IMR-90 (cell line): ENCODE measurements at regions not wholly inside any gene's neighbourhood (a gene's known extent, or its start where the extent isn't known, plus 50 kb on each side); places are given as distances from the start of the nearest gene placed in this dataset.

ENCODE experiments used
- ATAC-seq: fragments of 200-7000 bp; cut with Tn5 transposase; 2 replicates; pipeline ENCODE4 v1.9.1; 2020; ENCODE audit warnings: low read depth, mild to moderate bottlenecking, moderate library complexity
- BruUV-seq: library from RNA; stranded (reverse); fragments of 400-500 nt; replicated peaks from 2 replicates; lab custom pipeline; 2021; lab: Mats Ljungman, UMichigan
- CTCF ChIA-PET: fragments of 300-600 bp; formaldehyde crosslinking; extraction: SDS; loops from one replicate; lab custom pipeline; 2021; ENCODE audit warnings: antibody characterized with exemption; lab: Yijun Ruan, JAX
- POLR2A ChIA-PET: fragments of 300-600 bp; sonication (Branson Sonifier 250); formaldehyde crosslinking; loops from one replicate; lab custom pipeline; 2022; ENCODE audit warnings: antibody characterized with exemption; ENCODE audit not compliant: unreplicated experiment; lab: Charles Lee
- DNase-seq: peaks from one replicate; pipeline ENCODE4 v3.0.0; 2013
- H2AFZ ChIP-seq: replicated peaks from 2 replicates; pipeline ENCODE3; 2013; ENCODE audit warnings: low read length, mild to moderate bottlenecking; ENCODE audit not compliant: poor library complexity
- H2AK5ac ChIP-seq: 2 replicates; pipeline ENCODE4 v1.6.1; 2013; ENCODE audit warnings: low read depth, low read length, inconsistent platforms
- H2AK9ac ChIP-seq: replicated peaks from 2 replicates; pipeline ENCODE3; 2013; ENCODE audit warnings: mild to moderate bottlenecking, low read depth, low read length, moderate library complexity; ENCODE audit not compliant: poor library complexity
- H2BK120ac ChIP-seq: 2 replicates; pipeline ENCODE4 v1.6.1; 2013; ENCODE audit warnings: low read depth, low read length, inconsistent platforms
- H2BK15ac ChIP-seq: 3 replicates; pipeline ENCODE4 v1.6.1; 2013; ENCODE audit warnings: low read depth, low read length, inconsistent platforms
- H2BK20ac ChIP-seq: 2 replicates; pipeline ENCODE4 v1.6.1; 2013; ENCODE audit warnings: low read depth, mild to moderate bottlenecking, inconsistent platforms, low read length, moderate library complexity
- H2BK5ac ChIP-seq: 2 replicates; pipeline ENCODE4 v1.6.1; 2013; ENCODE audit warnings: mild to moderate bottlenecking, low read depth, low read length, inconsistent platforms; ENCODE audit not compliant: poor library complexity, severe bottlenecking
- H3K14ac ChIP-seq: replicated peaks from 2 replicates; pipeline ENCODE4 v1.6.1; 2013; ENCODE audit warnings: low read depth, low read length, inconsistent platforms
- H3K18ac ChIP-seq: 2 replicates; pipeline ENCODE4 v1.6.1; 2013; ENCODE audit warnings: low read depth, low read length, control low read depth
- H3K23ac ChIP-seq: 2 replicates; pipeline ENCODE4 v1.6.1; 2013; ENCODE audit warnings: low read depth, low read length, inconsistent platforms
- H3K27ac ChIP-seq: 2 replicates; pipeline ENCODE4 v1.5.1; 2013; ENCODE audit warnings: mild to moderate bottlenecking, control low read depth, low read length; ENCODE audit not compliant: insufficient read depth
- H3K27me3 ChIP-seq: 2 replicates; pipeline ENCODE4 v1.6.1; 2013; ENCODE audit warnings: low read length; ENCODE audit not compliant: control insufficient read depth, insufficient read depth
- H3K36me3 ChIP-seq: 2 replicates; pipeline ENCODE4 v1.6.1; 2013; ENCODE audit warnings: low read length, mixed read lengths; ENCODE audit not compliant: control insufficient read depth, insufficient read depth
- H3K4ac ChIP-seq: 2 replicates; pipeline ENCODE4 v1.6.1; 2013; ENCODE audit warnings: low read depth, low read length, inconsistent platforms
- H3K4me1 ChIP-seq: 2 replicates; pipeline ENCODE4 v1.6.1; 2013; ENCODE audit warnings: low read length, mixed read lengths; ENCODE audit not compliant: control insufficient read depth, insufficient read depth
- H3K4me2 ChIP-seq: 2 replicates; pipeline ENCODE4 v1.6.1; 2013; ENCODE audit warnings: low read depth, mild to moderate bottlenecking, control low read depth, low read length, moderate library complexity
- H3K4me3 ChIP-seq: 2 replicates; pipeline ENCODE4 v1.5.1; 2013; ENCODE audit warnings: low read depth, mild to moderate bottlenecking, control low read depth, low read length, moderate library complexity; ENCODE audit not compliant: insufficient read depth
- H3K56ac ChIP-seq: 2 replicates; pipeline ENCODE4 v1.6.1; 2013; ENCODE audit warnings: low read length, inconsistent platforms; ENCODE audit not compliant: insufficient read depth; ENCODE audit errors: extremely low read depth
- H3K79me1 ChIP-seq, 2 experiments: 2 replicates each; pipeline ENCODE4 v1.6.1; 2013; ENCODE audit warnings: low read length in 2 of 2, inconsistent platforms in 1 of 2, low read depth in 1 of 2
- H3K9ac ChIP-seq: 2 replicates; pipeline ENCODE4 v1.6.1; 2013; ENCODE audit warnings: low read depth, low read length, control low read depth
- H3K9me1 ChIP-seq: 2 replicates; pipeline ENCODE4 v1.6.1; 2013; ENCODE audit warnings: low read length, inconsistent platforms; ENCODE audit not compliant: insufficient read depth
- H3K9me3 ChIP-seq: 2 replicates; pipeline ENCODE4 v1.6.1; 2013; ENCODE audit warnings: low read length; ENCODE audit not compliant: control insufficient read depth, insufficient read depth
- H4K20me1 ChIP-seq: 2 replicates; pipeline ENCODE4 v1.6.1; 2013; ENCODE audit warnings: low read length, inconsistent platforms; ENCODE audit not compliant: insufficient read depth
- H4K5ac ChIP-seq: 2 replicates; pipeline ENCODE4 v1.6.1; 2013; ENCODE audit warnings: mild to moderate bottlenecking, low read depth, low read length, control low read depth
- H4K8ac ChIP-seq, 2 experiments: 2 replicates each; pipeline ENCODE4 v1.6.1; 2013; ENCODE audit warnings: low read depth in 2 of 2, low read length in 2 of 2, control low read depth in 1 of 2, inconsistent platforms in 1 of 2
- H4K91ac ChIP-seq: 2 replicates; pipeline ENCODE4 v1.6.1; 2013; ENCODE audit warnings: low read depth, low read length, inconsistent platforms; ENCODE audit not compliant: insufficient read depth
- BHLHE40 ChIP-seq: fragments of 150-350 bp; IDR thresholded peaks from 2 replicates; pipeline ENCODE4 v1.6.1; 2016; ENCODE audit warnings: mild to moderate bottlenecking, low read depth, low read length
- MAFK ChIP-seq: IDR thresholded peaks from 2 replicates; pipeline ENCODE4 v1.6.1; 2012; ENCODE audit warnings: low read depth, low read length, improper control_type of control experiment
- MAZ ChIP-seq: IDR thresholded peaks from 2 replicates; pipeline ENCODE4 v1.6.1; 2012; ENCODE audit warnings: low read depth, mild to moderate bottlenecking, low read length, improper control_type of control experiment, moderate library complexity, borderline replicate concordance
- MXI1 ChIP-seq: IDR thresholded peaks from 2 replicates; pipeline ENCODE4 v1.6.1; 2012; ENCODE audit warnings: low read depth, mild to moderate bottlenecking, low read length, moderate library complexity, borderline replicate concordance
- NFE2L2 ChIP-seq: fragments of 150-350 bp; IDR thresholded peaks from 2 replicates; pipeline ENCODE4 v1.6.1; 2016; ENCODE audit warnings: low read depth, mild to moderate bottlenecking, low read length
- WGBS, 2 experiments: methylation state at CpG; one replicate each; pipeline versions ENCODE4 v1.1.5 to v1.1.7; 2013; ENCODE audit warnings: missing lambda C conversion rate in 2 of 2; ENCODE audit not compliant: insufficient read length in 1 of 2; ENCODE audit errors: extremely low coverage in 2 of 2; 5-methylcytosine and 5-hydroxymethylcytosine counted together
- dilution Hi-C: fragments of 300-500 bp; cut with HindIII; formaldehyde crosslinking; loops from one replicate; pipeline ENCODE4 v1.14.3; 2018; ENCODE audit warnings: low sequenced_read_pairs; ENCODE audit not compliant: unreplicated experiment
- in situ Hi-C: fragments of 300-500 bp; cut with MboI; formaldehyde crosslinking; loops from 3 replicates; pipeline ENCODE4 v1.14.3; 2019; ENCODE audit warnings: low sequenced_read_pairs, inconsistent platforms, mixed read lengths
- intact Hi-C: fragments of 100-400 bp; cut with micrococcal nuclease; formaldehyde crosslinking; loops from 2 replicates; pipeline ENCODE4 v1.10.0; 2022
- TF ChIP-seq, protein P1 (sequence below): fragments of 150-350 bp; IDR thresholded peaks from 2 replicates; pipeline ENCODE4 v1.6.1; 2017; ENCODE audit warnings: mild to moderate bottlenecking, antibody characterized with exemption, low read length, low read depth
- TF ChIP-seq, protein P2 (sequence below): conservative IDR thresholded peaks from 2 replicates; pipeline ENCODE4 v1.5.1; 2012; ENCODE audit warnings: mild to moderate bottlenecking, low read depth, low read length, improper control_type of control experiment

DNA sequence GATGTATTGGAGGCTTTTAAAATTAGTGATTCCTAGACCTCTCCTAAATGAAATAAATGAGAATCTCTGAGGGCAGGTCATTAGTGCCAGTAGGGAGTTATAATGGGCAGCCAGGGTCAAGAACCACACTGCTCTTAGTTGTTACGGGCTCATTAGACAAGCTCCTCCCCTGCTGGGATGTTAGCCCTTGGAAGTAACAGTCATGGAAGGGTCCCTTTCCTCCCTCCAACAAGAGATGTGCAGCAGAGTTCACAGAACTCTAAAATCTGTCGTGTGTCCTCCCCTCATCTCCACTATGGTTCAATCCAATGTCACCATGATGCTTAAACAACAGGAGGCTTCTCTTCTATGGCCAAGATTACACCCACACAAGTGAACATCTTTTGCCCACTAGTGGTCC lies 419.5 kb downstream of the INSC start:
- H3K23ac ChIP-seq: no peak overlapping the region
- POLR2A ChIA-PET: no interaction called here
- no peaks in the 10 kb centered on the region for H4K20me1 ChIP-seq
- BruUV-seq: no TSS peak
- no peaks in the 10 kb centered on the region for H3K36me3 ChIP-seq
- H3K14ac ChIP-seq: no peak overlapping the region
- no peak overlapping the region for H3K18ac ChIP-seq
- no peak overlapping the region for H3K4ac ChIP-seq
- CTCF ChIA-PET: no interaction called here
- no peak overlapping the region for H4K5ac ChIP-seq
- DNase-seq (no peak), ATAC-seq (no peak)
- dilution Hi-C loops: no loop called here
- H3K4me1 ChIP-seq: no peaks in the 10 kb centered on the region
- H3K27me3 ChIP-seq: no peaks in the 10 kb centered on the region
- in situ Hi-C loops: no loop called here
- H4K8ac ChIP-seq: no peak overlapping the region
- H3K9ac ChIP-seq: no peak overlapping the region
- no peak overlapping the region for H2BK5ac ChIP-seq
- no peak overlapping the region for H4K91ac ChIP-seq
- H3K4me2 ChIP-seq: no peak overlapping the region
- no peak overlapping the region for H3K56ac ChIP-seq
- H2AK9ac ChIP-seq: no peak overlapping the region
- H2BK120ac ChIP-seq: no peak overlapping the region
- no peaks in the 10 kb centered on the region for H3K9me3 ChIP-seq
- H3K9me1 ChIP-seq: no peaks in the 10 kb centered on the region
- intact Hi-C loops: no loop called here
- H2BK15ac ChIP-seq: no peak overlapping the region
- H2AK5ac ChIP-seq: no peak overlapping the region
- WGBS, 2 experiments: no CpG with 5 or more reads among the region's 2 CpGs
- TF ChIP-seq NFE2L2 (no peak), MAFK (no peak), MXI1 (no peak), MAZ (no peak), BHLHE40 (no peak)
- TF ChIP-seq, protein P1, sequence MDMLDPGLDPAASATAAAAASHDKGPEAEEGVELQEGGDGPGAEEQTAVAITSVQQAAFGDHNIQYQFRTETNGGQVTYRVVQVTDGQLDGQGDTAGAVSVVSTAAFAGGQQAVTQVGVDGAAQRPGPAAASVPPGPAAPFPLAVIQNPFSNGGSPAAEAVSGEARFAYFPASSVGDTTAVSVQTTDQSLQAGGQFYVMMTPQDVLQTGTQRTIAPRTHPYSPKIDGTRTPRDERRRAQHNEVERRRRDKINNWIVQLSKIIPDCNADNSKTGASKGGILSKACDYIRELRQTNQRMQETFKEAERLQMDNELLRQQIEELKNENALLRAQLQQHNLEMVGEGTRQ: no peak
- TF ChIP-seq, protein P2, sequence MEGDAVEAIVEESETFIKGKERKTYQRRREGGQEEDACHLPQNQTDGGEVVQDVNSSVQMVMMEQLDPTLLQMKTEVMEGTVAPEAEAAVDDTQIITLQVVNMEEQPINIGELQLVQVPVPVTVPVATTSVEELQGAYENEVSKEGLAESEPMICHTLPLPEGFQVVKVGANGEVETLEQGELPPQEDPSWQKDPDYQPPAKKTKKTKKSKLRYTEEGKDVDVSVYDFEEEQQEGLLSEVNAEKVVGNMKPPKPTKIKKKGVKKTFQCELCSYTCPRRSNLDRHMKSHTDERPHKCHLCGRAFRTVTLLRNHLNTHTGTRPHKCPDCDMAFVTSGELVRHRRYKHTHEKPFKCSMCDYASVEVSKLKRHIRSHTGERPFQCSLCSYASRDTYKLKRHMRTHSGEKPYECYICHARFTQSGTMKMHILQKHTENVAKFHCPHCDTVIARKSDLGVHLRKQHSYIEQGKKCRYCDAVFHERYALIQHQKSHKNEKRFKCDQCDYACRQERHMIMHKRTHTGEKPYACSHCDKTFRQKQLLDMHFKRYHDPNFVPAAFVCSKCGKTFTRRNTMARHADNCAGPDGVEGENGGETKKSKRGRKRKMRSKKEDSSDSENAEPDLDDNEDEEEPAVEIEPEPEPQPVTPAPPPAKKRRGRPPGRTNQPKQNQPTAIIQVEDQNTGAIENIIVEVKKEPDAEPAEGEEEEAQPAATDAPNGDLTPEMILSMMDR: no peak
- H2AFZ ChIP-seq: no peak overlapping the region
- no peaks in the 10 kb centered on the region for H3K79me1 ChIP-seq
- H3K27ac ChIP-seq: no peak overlapping the region
- H2BK20ac ChIP-seq: no peak overlapping the region
- H3K4me3 ChIP-seq: no peak overlapping the region
